Suppressor macrophage treated with lipopolysaccharide for 1 hour (primary cell): ENCODE measurements at regions not wholly inside any gene's neighbourhood (a gene's known extent, or its start where the extent isn't known, plus 50 kb on each side); places are given as distances from the start of the nearest gene placed in this dataset.

Experiments used
- DNase-seq, 3 donors: peaks; one replicate each; pipeline ENCODE4 v3.0.0-alpha.2; 2020 to 2022

- DNase-seq = no peak
These were observed 423.5 kb upstream of the RIOK2 start for GRCh38 chr5:97606531-97606930.

GRCh38 chr5:97608501-97608900, 425.5 kb upstream of the RIOK2 start:
- DNase-seq = no peak

- DNase-seq = no peak
These were observed 435.7 kb upstream of the RIOK2 start for GRCh38 chr5:97618721-97619120.

DNA sequence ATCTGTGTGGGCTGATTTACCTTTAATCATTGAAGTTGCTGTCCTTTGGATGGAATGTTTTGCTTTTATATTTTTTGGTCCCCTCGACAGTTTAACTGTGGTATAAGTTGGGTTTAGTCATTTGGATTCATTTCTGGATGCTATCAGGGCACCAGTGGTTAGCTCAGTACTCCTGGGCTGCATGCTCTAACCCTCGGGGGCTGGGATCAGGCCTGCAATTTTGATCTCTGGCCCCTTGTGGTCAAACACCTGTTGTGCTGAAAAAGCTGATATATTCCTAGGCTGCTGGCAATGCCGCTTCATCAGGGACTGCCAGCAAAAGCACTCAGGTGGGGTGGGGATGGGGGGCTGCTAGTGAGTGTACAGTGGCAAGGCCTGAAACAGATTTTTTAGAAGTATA, 440.4 kb upstream of the RIOK2 start:
- no peak for DNase-seq

- DNase-seq = no peak
These were observed 441.8 kb upstream of the RIOK2 start for GRCh38 chr5:97624886-97625285.

GRCh38 chr5:97627272-97627671, 444.2 kb upstream of the RIOK2 start:
- no peak for DNase-seq

DNA sequence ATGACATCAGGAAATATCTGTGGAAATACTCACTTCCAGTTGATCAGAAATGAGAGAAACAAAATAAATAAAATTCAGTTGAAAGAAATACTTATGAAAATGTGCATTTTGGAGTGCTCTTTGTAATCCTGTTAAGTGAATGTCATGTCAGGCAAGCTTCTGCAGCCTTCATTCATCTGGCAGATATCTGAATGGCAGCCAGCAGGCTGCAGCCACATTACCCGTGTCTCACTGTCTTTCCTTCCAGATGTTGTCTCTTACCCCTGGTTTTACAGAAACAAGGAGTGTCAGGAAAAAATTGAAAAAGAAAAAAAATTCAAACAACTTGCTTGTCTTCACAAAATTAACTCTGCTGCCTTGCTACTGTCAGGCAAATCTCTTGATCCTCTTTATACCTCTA, 445.0 kb upstream of the RIOK2 start:
- DNase-seq = no peak

GRCh38 chr5:97628807-97629206, 445.8 kb upstream of the RIOK2 start:
- DNase-seq = no peak

DNA sequence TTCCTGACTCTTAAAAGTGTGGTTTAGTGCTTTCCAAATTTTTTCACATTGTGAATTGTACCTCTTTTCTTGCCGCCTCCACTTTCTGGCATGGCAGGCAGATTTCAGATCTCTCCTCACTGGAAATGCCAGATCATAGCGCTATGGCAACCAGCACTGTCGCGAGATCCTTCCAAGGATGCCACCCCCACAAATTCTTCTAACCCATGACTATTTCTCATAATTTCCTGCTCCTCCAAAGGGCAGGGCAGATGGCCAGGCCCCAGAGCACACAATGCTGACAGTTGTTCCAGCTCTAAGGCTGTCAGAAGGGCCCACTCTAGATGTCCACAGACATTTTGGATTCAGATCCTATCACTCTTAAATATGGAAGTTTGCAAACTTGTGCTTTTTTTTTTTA, 446.2 kb upstream of the RIOK2 start:
- no peak for DNase-seq

- no peak for DNase-seq
These were observed 452.5 kb upstream of the RIOK2 start for GRCh38 chr5:97635553-97635952.

DNA sequence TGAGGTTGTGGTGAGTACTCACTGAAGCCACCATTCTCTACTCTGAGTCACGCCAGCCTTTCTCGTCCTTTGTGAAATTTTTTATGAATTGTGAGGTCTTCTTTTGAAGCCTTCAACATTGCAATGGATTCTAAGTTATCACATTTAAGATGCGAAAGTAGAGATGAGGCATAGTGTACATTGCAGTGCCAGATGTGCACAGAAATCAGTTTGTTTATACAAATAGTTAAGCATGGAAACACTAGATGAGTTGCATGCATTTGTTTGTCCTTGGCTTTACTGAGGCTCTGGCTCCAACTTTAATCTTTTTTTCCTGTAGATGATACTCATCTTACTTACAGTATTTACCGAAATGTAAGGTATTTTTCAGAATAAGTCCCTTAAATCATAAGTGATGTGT, 453.7 kb upstream of the RIOK2 start:
- DNase-seq = no peak

DNA sequence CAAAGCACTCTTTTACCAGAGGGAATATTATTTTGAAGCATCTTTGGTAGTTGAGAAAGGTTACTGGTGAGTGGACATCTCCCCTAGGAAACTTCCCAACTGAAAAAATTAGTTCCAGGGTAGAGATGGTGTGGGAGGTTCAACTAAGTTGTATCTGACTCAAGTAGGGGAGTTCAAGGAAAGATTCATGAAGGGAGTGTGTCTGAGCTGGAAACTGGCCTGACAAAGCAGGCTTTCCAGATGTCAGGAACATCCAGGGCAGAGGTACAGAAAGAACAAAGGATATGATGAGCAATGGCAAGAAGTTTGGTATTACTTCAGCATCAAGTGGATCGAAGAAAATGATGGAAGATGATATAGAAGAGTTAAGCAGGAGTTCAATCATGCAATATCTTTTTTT, 458.0 kb upstream of the RIOK2 start:
- DNase-seq = no peak

GRCh38 chr5:97644206-97644605, 461.2 kb upstream of the RIOK2 start:
- DNase-seq = no peak

DNA sequence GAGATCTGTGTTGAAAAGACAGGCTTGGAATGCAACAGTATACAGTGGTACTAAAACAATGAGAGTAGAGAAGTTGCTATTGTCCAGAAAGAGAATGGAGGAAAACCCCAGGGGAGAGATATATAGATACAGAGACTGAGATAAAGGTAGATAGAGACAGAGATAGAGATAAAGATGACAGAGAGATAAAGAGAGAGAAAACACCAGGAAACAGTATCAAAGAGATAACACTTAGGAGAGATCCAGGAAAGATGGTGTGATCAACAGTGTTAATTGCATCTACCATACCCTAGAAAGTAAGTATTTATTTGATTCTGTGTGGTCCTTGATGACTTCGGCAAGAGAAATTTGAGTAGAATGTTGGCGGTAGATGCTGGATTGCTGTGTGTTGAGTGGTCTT, 461.8 kb upstream of the RIOK2 start:
- no peak for DNase-seq

GRCh38 chr5:97657239-97657638, 474.2 kb upstream of the RIOK2 start:
- no peak for DNase-seq

GRCh38 chr5:97658116-97658900, 475.3 kb upstream of the RIOK2 start:
- no peak for DNase-seq

DNA sequence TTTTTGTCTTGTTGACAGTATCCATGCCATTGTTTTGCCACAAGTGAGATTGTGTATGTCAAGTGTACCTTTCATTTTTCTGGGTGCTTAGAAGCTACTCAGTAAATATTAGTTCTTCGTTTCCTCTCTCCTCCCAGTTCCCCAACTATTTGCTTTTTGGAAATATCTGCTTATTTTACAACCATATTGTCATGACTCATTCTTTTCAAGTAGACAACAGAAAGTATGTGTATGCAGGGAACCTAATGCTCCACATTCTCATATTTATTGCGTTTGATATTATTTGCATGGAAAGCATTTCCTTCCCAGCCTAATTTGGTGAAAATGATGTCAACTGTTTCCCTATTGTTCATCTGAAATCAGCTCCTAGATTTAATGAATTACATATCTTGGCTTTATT, 483.7 kb upstream of the RIOK2 start:
- no peak for DNase-seq

GRCh38 chr5:97670447-97670846, 487.4 kb upstream of the RIOK2 start:
- no peak for DNase-seq

DNA sequence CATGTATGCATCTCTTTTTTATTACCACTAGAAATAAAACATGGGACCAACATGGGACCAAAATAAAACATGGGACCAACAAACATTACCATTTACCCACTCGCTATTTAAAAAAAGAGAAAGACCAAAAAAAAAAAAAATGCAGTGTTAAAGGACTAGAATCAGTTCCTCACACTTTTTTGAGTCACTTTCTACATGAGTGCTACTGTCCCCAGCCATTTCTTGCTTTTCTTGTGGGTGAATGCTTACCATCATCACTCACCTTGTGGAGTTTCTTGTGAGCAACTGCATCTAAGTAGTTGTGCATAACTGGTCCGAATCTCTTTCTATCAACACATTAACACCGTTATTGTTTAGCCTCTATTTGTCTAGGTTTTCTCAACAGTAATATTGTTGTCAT, 493.6 kb upstream of the RIOK2 start:
- DNase-seq = no peak

GRCh38 chr5:97694091-97694490, 511.0 kb upstream of the RIOK2 start:
- no peak for DNase-seq

GRCh38 chr5:97714424-97714823, 531.4 kb upstream of the RIOK2 start:
- DNase-seq = no peak

GRCh38 chr5:97726106-97726505, 543.1 kb upstream of the RIOK2 start:
- no peak for DNase-seq

DNA sequence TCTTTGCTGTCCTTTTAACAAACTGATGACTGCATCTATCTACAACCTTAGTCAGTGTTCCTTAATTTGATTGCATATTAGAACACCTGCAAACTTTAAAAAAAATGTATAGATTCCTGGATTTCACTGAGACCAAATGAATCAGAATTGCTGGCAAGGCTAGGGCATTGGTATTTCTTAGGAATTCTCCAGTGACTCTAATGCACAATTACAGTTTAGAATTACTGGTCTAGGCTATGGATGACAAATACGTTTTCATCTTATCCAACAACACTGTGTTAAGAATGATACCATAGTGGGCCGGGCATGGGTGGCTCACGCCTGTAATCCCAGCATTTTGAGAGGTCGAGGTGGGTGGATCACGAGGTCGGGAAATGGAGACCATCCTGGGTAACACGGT, 545.9 kb upstream of the RIOK2 start:
- no peak for DNase-seq

DNA sequence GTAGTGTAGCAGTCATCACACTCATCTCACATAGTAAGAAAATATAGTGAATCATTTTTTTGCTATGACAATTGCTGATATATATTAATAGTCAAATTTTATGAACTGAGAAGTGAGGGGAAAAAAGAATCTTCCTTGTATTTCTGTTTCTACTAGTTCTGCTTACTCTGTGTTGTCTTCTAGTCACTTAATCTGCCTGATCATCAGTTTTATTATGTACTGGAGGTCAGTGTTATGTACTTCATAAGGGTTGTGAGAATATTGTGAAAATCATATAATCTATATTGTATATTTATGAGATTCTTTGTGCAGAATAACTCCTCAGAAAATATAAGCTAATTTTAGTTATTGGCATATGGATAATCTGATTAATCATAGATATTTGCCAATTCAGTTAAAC, 546.9 kb upstream of the RIOK2 start:
- DNase-seq = no peak

DNA sequence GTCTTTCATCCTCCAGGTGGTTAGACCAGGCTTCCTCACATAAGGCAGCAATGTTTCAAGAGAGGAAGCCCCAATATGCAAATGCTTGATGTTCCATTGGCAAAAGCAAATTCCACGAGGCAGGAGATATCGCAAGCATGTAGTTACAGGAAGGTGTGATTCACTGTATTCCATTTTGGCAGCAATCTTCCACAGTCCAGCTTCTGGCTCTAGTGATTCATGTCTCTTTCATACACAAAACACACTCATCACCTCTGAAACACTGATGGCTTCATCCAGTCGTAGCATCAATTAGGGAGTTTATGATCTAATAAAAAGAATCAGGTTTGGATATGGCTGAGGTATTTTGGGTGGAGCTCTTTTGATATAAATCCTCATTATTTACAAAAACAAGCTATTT, 552.2 kb upstream of the RIOK2 start:
- no peak for DNase-seq
